ENCODE measurements at regions not wholly inside any gene's neighbourhood (a gene's known extent, or its start where the extent isn't known, plus 50 kb on each side); places are given as distances from the start of the nearest gene placed in this dataset.
"Not testable (repeated sequence)": the region's sequence is repeated elsewhere in the genome, so short reads cannot be mapped to it uniquely, and the experiment has no call there.

GRCh38 chr5:119694284-119694683, 64.9 kb downstream of the FAM170A start:
- no peak for FAIRE-seq

- no peak for FAIRE-seq
Measured at GRCh38 chr5:119706049-119706448, 76.7 kb downstream of the FAM170A start.

- no peak for FAIRE-seq
Measured at GRCh38 chr5:119708076-119708790, 78.9 kb downstream of the FAM170A start.

GRCh38 chr5:119721775-119722174, 92.4 kb downstream of the FAM170A start:
- FAIRE-seq: no peak

- FAIRE-seq: not testable (repeated sequence)
Measured at GRCh38 chr5:119725291-119725690, 95.9 kb downstream of the FAM170A start.

- FAIRE-seq: no peak
Measured at GRCh38 chr5:119726544-119726943, 97.2 kb downstream of the FAM170A start.

- no peak for FAIRE-seq
Measured at GRCh38 chr5:119740225-119740624, 110.9 kb downstream of the FAM170A start.

GRCh38 chr5:119741691-119742090, 112.3 kb downstream of the FAM170A start:
- FAIRE-seq: no peak

GRCh38 chr5:119742311-119742710, 113.0 kb downstream of the FAM170A start:
- no peak for FAIRE-seq

- peak; percentile 89 for FAIRE-seq
Measured at GRCh38 chr5:119743927-119744326, 114.6 kb downstream of the FAM170A start.

- FAIRE-seq: no peak
Measured at GRCh38 chr5:119745976-119746375, 116.6 kb downstream of the FAM170A start.

- no peak for FAIRE-seq
Measured at GRCh38 chr5:119746984-119747383, 117.6 kb downstream of the FAM170A start.

- no peak for FAIRE-seq
Measured at GRCh38 chr5:119750887-119751733, 121.8 kb downstream of the FAM170A start.

GRCh38 chr5:119751734-119752094, 122.4 kb downstream of the FAM170A start:
- no peak for FAIRE-seq

GRCh38 chr5:119752921-119753886, 123.8 kb downstream of the FAM170A start:
- no peak for FAIRE-seq

- not testable (repeated sequence) for FAIRE-seq
Measured at GRCh38 chr5:119754825-119755224, 125.5 kb downstream of the FAM170A start.

GRCh38 chr5:119757276-119757675, 127.9 kb downstream of the FAM170A start:
- FAIRE-seq: no peak

GRCh38 chr5:119769695-119770693, 140.6 kb downstream of the FAM170A start:
- not testable (repeated sequence) for FAIRE-seq

GRCh38 chr5:119780145-119780544, 150.8 kb downstream of the FAM170A start:
- FAIRE-seq: not testable (repeated sequence)

GRCh38 chr5:119785057-119785456, 155.7 kb downstream of the FAM170A start:
- no peak for FAIRE-seq

- no peak for FAIRE-seq
Measured at GRCh38 chr5:119789406-119790117, 160.2 kb downstream of the FAM170A start.

Measured in A204.1 (cell line).